Upper lobe of left lung (tissue), 4 donors: ENCODE measurements at regions not wholly inside any gene's neighbourhood (a gene's known extent, or its start where the extent isn't known, plus 50 kb on each side); places are given as distances from the start of the nearest gene placed in this dataset.

Experiments used
- EP300 ChIP-seq, 4 donors: sonication (generic); formaldehyde crosslinking; IDR thresholded peaks; one replicate each; pipeline ENCODE4 v1.5.1; 2017; ENCODE audit warnings: antibody characterized with exemption in 4 of 4, control low read depth in 2 of 4
- POLR2A ChIP-seq, 4 donors: fragments of 450-650 bp; IDR thresholded peaks; one replicate each; pipeline ENCODE4 v1.5.1; 2016 to 2017; ENCODE audit warnings: antibody characterized with exemption in 4 of 4, mild to moderate bottlenecking in 2 of 4
- POLR2AphosphoS5 ChIP-seq, 2 donors: sonication (generic); formaldehyde crosslinking; IDR thresholded peaks; one replicate each; pipeline ENCODE4 v1.5.1; 2017; ENCODE audit warnings: antibody characterized with exemption in 2 of 2
- TF ChIP-seq, protein P1 (sequence below), 6 experiments: fragments of 450-650 bp in 4 of 6; fragments of 200-600 bp in 2 of 6; sonication (generic) in 2 of 6; IDR thresholded peaks; one replicate each; pipeline ENCODE4 v1.5.1; 2016 to 2019; ENCODE audit warnings: antibody characterized with exemption in 6 of 6

DNA sequence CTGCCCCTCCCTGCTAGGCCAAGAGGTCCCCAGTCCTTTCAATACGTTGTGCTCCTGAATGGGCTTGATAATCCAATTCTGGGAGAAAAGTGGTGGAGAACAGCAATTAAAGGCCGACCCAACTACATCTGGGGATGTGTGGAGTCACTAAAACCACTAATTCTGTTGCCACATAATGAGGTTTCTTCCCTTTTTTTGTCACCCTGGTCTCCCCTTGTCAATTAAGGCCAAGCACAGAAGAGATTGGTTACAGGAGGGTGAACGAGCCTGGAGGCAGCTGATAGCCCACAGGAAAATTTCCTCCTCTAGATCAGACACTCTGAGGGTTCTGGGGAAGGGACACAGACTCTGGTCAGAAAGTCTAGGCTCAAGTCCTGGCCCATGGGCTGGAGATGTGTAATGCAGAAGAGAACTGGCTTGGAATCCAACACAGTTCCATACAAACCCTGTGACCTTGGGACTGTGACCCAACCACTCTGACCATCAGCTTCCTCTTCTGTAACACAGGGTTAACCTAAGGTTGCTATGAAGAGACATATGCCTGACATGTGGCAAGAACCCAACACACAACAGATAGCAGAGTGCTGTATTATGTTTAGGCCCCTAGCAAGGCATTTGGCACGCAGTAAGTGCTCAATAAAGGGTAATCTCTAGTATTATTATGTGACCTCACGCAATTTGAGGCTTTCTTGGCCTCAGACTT, 146.4 kb downstream of the CHST1 start:
- TF ChIP-seq EP300 (IDR thresholded peaks at IDR 0.05) (no peak), POLR2A (IDR thresholded peaks at IDR 0.05) (no peak), POLR2AphosphoS5 (IDR thresholded peaks at IDR 0.05) (no peak)
- TF ChIP-seq, protein P1, sequence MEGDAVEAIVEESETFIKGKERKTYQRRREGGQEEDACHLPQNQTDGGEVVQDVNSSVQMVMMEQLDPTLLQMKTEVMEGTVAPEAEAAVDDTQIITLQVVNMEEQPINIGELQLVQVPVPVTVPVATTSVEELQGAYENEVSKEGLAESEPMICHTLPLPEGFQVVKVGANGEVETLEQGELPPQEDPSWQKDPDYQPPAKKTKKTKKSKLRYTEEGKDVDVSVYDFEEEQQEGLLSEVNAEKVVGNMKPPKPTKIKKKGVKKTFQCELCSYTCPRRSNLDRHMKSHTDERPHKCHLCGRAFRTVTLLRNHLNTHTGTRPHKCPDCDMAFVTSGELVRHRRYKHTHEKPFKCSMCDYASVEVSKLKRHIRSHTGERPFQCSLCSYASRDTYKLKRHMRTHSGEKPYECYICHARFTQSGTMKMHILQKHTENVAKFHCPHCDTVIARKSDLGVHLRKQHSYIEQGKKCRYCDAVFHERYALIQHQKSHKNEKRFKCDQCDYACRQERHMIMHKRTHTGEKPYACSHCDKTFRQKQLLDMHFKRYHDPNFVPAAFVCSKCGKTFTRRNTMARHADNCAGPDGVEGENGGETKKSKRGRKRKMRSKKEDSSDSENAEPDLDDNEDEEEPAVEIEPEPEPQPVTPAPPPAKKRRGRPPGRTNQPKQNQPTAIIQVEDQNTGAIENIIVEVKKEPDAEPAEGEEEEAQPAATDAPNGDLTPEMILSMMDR (IDR thresholded peaks at IDR 0.05), result no peak
